DND-41 (cell line): ENCODE measurements at regions not wholly inside any gene's neighbourhood (a gene's known extent, or its start where the extent isn't known, plus 50 kb on each side); places are given as distances from the start of the nearest gene placed in this dataset.

ENCODE experiments used
- ATAC-seq: fragments of 200-7000 bp; cut with Tn5 transposase; 3 replicates; pipeline ENCODE4 v1.9.1; 2021; ENCODE audit warnings: low read depth; ENCODE audit not compliant: insufficient read depth
- DNase-seq: peaks from one replicate; pipeline ENCODE4 v3.0.0-alpha.2; 2020
- H2AFZ ChIP-seq: 2 replicates; pipeline ENCODE4 v1.6.0; 2012; ENCODE audit warnings: low read depth, low read length
- H3K27ac ChIP-seq: 2 replicates; pipeline ENCODE4 v1.5.1; 2012; ENCODE audit warnings: low read length, inconsistent platforms
- H3K27me3 ChIP-seq: fragments of 200-600 bp; sonication (generic); 2 replicates; pipeline ENCODE4 v1.6.0; 2012; ENCODE audit warnings: low read length, mild to moderate bottlenecking, inconsistent platforms; ENCODE audit not compliant: insufficient read depth, poor library complexity
- H3K36me3 ChIP-seq: 2 replicates; pipeline ENCODE4 v1.5.1; 2012; ENCODE audit warnings: low read length, inconsistent platforms; ENCODE audit not compliant: insufficient read depth
- H3K4me1 ChIP-seq: 2 replicates; pipeline ENCODE4 v1.5.1; 2012; ENCODE audit warnings: mild to moderate bottlenecking, low read length; ENCODE audit not compliant: insufficient read depth
- H3K4me2 ChIP-seq: 2 replicates; pipeline ENCODE4 v1.6.0; 2012; ENCODE audit warnings: mild to moderate bottlenecking, moderate library complexity, low read length, inconsistent platforms; ENCODE audit not compliant: insufficient read depth
- H3K4me3 ChIP-seq, 2 experiments: fragments of 200-600 bp in 1 of 2; shearing (Covaris generic) in 1 of 2; 2 replicates each; pipeline ENCODE4 v1.5.1; 2012 to 2016; ENCODE audit warnings: inconsistent platforms in 2 of 2, low read length in 2 of 2, mild to moderate bottlenecking in 2 of 2, low read depth in 1 of 2, moderate library complexity in 1 of 2
- H3K79me2 ChIP-seq: 2 replicates; pipeline ENCODE4 v1.6.0; 2012; ENCODE audit warnings: low read length, inconsistent platforms; ENCODE audit not compliant: insufficient read depth
- H3K9ac ChIP-seq: 2 replicates; pipeline ENCODE4 v1.6.0; 2012; ENCODE audit warnings: low read depth, mild to moderate bottlenecking, inconsistent platforms, low read length, moderate library complexity
- H3K9me3 ChIP-seq: 2 replicates; pipeline ENCODE4 v1.5.1; 2012; ENCODE audit warnings: low read length, moderate library complexity, mild to moderate bottlenecking, inconsistent platforms; ENCODE audit not compliant: insufficient read depth, severe bottlenecking
- H4K20me1 ChIP-seq: 2 replicates; pipeline ENCODE4 v1.6.0; 2012; ENCODE audit warnings: low read length; ENCODE audit not compliant: insufficient read depth
- CTCF ChIP-seq: IDR thresholded peaks from 2 replicates; pipeline ENCODE4 v1.5.1; 2012; ENCODE audit warnings: borderline replicate concordance, low read length, moderate library complexity, mild to moderate bottlenecking; ENCODE audit not compliant: poor library complexity, severe bottlenecking; ENCODE audit errors: extremely low read depth
- EZH2 ChIP-seq: IDR thresholded peaks from 3 replicates; pipeline ENCODE4 v1.6.1; 2012; ENCODE audit warnings: borderline replicate concordance, low read depth, mild to moderate bottlenecking, moderate library complexity, low read length, inconsistent platforms; ENCODE audit not compliant: severe bottlenecking

- ATAC-seq (no peak), DNase-seq (no peak)
- H3K4me1 ChIP-seq: no peaks in the 10 kb centered on the region
- TF ChIP-seq EZH2 (no peak), CTCF (no peak)
- H3K36me3 ChIP-seq: no peaks in the 10 kb centered on the region
- H3K27ac ChIP-seq: no peak overlapping the region
- H3K79me2 ChIP-seq: no peaks in the 10 kb centered on the region
- no peak overlapping the region for H2AFZ ChIP-seq
- H3K9ac ChIP-seq: no peak overlapping the region
- no peaks in the 10 kb centered on the region for H4K20me1 ChIP-seq
- H3K9me3 ChIP-seq: no peaks in the 10 kb centered on the region
- H3K4me3 ChIP-seq: no peak overlapping the region
- H3K27me3 ChIP-seq: no peaks in the 10 kb centered on the region
- no peak overlapping the region for H3K4me2 ChIP-seq
These were observed 135.3 kb downstream of the NUDT12 start for GRCh38 chr5:103427326-103427725.

- no peak for DNase-seq
- Histone ChIP-seq H3K9ac (no peak overlapping the region), H2AFZ (no peak overlapping the region), H3K27me3 (no peaks in the 10 kb centered on the region), H4K20me1 (no peaks in the 10 kb centered on the region), H3K4me1 (no peaks in the 10 kb centered on the region), H3K27ac (no peak overlapping the region), H3K4me2 (no peak overlapping the region), H3K9me3 (no peaks in the 10 kb centered on the region), H3K36me3 (no peaks in the 10 kb centered on the region), H3K4me3 (no peak overlapping the region), H3K79me2 (no peaks in the 10 kb centered on the region)
- no peak for ATAC-seq
- TF ChIP-seq EZH2: no peak
- TF ChIP-seq CTCF: no peak
These were observed 136.7 kb downstream of the NUDT12 start for GRCh38 chr5:103425686-103426454.

- Histone ChIP-seq H3K36me3 (no peaks in the 10 kb centered on the region), H3K9ac (no peak overlapping the region), H3K4me3 (no peak overlapping the region), H3K79me2 (no peaks in the 10 kb centered on the region), H3K4me2 (no peak overlapping the region), H3K9me3 (no peaks in the 10 kb centered on the region), H3K27ac (no peak overlapping the region), H4K20me1 (no peaks in the 10 kb centered on the region), H3K27me3 (no peaks in the 10 kb centered on the region), H3K4me1 (no peaks in the 10 kb centered on the region), H2AFZ (no peak overlapping the region)
- TF ChIP-seq CTCF (no peak), EZH2 (no peak)
- DNase-seq (no peak), ATAC-seq (no peak)
These were observed 138.0 kb downstream of the NUDT12 start for GRCh38 chr5:103424453-103425205.
